SH-SY5Y (cell line): ENCODE measurements at regions not wholly inside any gene's neighbourhood (a gene's known extent, or its start where the extent isn't known, plus 50 kb on each side); places are given as distances from the start of the nearest gene placed in this dataset.

Experiments used
- GATA2 ChIP-seq: IDR thresholded peaks from 2 replicates; pipeline ENCODE4 v1.6.1; 2011; ENCODE audit warnings: mild to moderate bottlenecking, low read depth, low read length
- GATA3 ChIP-seq: IDR thresholded peaks from 2 replicates; pipeline ENCODE4 v1.6.1; 2011; ENCODE audit warnings: low read depth, mild to moderate bottlenecking, low read length, moderate library complexity

- TF ChIP-seq GATA2 (no peak), GATA3 (no peak)
These were observed 400.4 kb upstream of the FAM241A start for GRCh38 chr4:111744847-111745246.
